AG04450 (cell line): ENCODE measurements at regions not wholly inside any gene's neighbourhood (a gene's known extent, or its start where the extent isn't known, plus 50 kb on each side); places are given as distances from the start of the nearest gene placed in this dataset.

Experiments used
- CTCF ChIA-PET: fragments of 300-600, 350-600 bp; formaldehyde crosslinking; extraction: SDS; loops from one replicate; lab custom pipeline; 2022; ENCODE audit warnings: antibody characterized with exemption, inconsistent platforms; lab: Charles Lee
- POLR2A ChIA-PET: fragments of 350-600 bp; formaldehyde crosslinking; extraction: SDS; loops from one replicate; lab custom pipeline; 2021; ENCODE audit warnings: antibody characterized with exemption, inconsistent platforms; lab: Yijun Ruan, JAX
- DNase-seq: peaks from one replicate; pipeline ENCODE4 v3.0.0-alpha.2; 2011; ENCODE audit warnings: low read depth, low spot score
- H3K27ac ChIP-seq: one replicate; pipeline ENCODE4 v1.5.1; 2012; ENCODE audit warnings: low read depth, low read length, control low read depth
- H3K27me3 ChIP-seq: one replicate; pipeline ENCODE4 v1.6.0; 2012; ENCODE audit warnings: low read length; ENCODE audit not compliant: control insufficient read depth, insufficient read depth
- H3K4me3 ChIP-seq: 2 replicates; pipeline ENCODE4 v1.5.1; 2011; ENCODE audit warnings: mild to moderate bottlenecking, low read depth, low read length, control low read depth
- H3K9me3 ChIP-seq: 2 replicates; pipeline ENCODE4 v1.5.1; 2012; ENCODE audit warnings: low read length; ENCODE audit not compliant: control insufficient read depth, insufficient read depth
- CTCF ChIP-seq: IDR thresholded peaks from 2 replicates; pipeline ENCODE4 v1.5.1; 2011; ENCODE audit warnings: low read depth, low read length, control low read depth, inconsistent platforms

- CTCF ChIA-PET = no interaction called here
- Histone ChIP-seq H3K4me3 (no peak overlapping the region), H3K27ac (no peak overlapping the region), H3K27me3 (no peaks in the 10 kb centered on the region), H3K9me3 (no peaks in the 10 kb centered on the region)
- no peak for DNase-seq
- POLR2A ChIA-PET = no interaction called here
- TF ChIP-seq CTCF = no peak
Measured at GRCh38 chr9:18405240-18405639, 68.7 kb upstream of the ADAMTSL1 start.

- POLR2A ChIA-PET = no interaction called here
- Histone ChIP-seq H3K27me3 (no peaks in the 10 kb centered on the region), H3K9me3 (no peaks in the 10 kb centered on the region), H3K4me3 (no peak overlapping the region), H3K27ac (no peak overlapping the region)
- no peak for DNase-seq
- no peak for TF ChIP-seq CTCF
- CTCF ChIA-PET = no interaction called here
Measured at GRCh38 chr9:18410983-18411382, 63.0 kb upstream of the ADAMTSL1 start.

DNA sequence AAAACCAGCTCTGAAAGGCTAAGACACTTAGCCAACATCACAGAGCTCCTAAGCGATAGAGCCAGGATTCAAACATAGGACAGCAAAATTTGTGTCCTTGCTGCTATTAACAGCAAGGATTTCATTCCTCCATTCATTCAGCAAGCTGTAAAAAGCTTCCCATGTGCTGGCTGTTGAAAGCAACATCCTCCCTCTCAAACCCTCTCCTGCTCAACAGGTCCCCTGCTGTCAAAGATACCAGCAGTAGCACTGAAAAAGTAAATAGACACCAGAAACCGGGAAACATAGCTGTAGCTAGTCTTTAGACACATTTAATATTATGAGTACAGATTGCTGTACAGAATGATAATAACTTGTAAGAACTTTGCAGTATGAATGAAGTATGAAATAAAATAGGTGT, 52.6 kb upstream of the ADAMTSL1 start:
- ChIA-PET POLR2A (no interaction called here), CTCF (interaction anchor here (1.1 to 2.9 kb wide), 3 partner anchors 21 to 167 kb away, joined by 3 to 15 read pairs (median 3); no protein-coding TSS in a partner anchor)
- Histone ChIP-seq H3K27me3 (no peaks in the 10 kb centered on the region), H3K27ac (no peak overlapping the region), H3K4me3 (no peak overlapping the region), H3K9me3 (no peaks in the 10 kb centered on the region)
- TF ChIP-seq CTCF = no peak
- DNase-seq = no peak

GRCh38 chr9:18422296-18423036, 51.5 kb upstream of the ADAMTSL1 start:
- TF ChIP-seq CTCF = no peak
- no peak overlapping the region for H3K4me3 ChIP-seq
- DNase-seq = no peak
- ChIA-PET CTCF (interaction anchor here (2.9 kb wide), 1 partner anchor 20 kb away, joined by 15 read pairs; no protein-coding TSS in a partner anchor), POLR2A (no interaction called here)
- no peaks in the 10 kb centered on the region for H3K9me3 ChIP-seq
- H3K27ac ChIP-seq = no peak overlapping the region
- H3K27me3 ChIP-seq = no peaks in the 10 kb centered on the region

GRCh38 chr9:18423791-18424531, 50.0 kb upstream of the ADAMTSL1 start:
- Histone ChIP-seq H3K27me3 (no peaks in the 10 kb centered on the region), H3K27ac (no peak overlapping the region), H3K4me3 (no peak overlapping the region), H3K9me3 (no peaks in the 10 kb centered on the region)
- no peak for DNase-seq
- CTCF ChIA-PET = interaction anchor here (1.2 to 4.8 kb wide), 2 partner anchors 18 to 169 kb away, joined by 3 to 38 read pairs; no protein-coding TSS in a partner anchor
- POLR2A ChIA-PET = no interaction called here
- TF ChIP-seq CTCF = no peak
